Breast epithelium (tissue), 3 donors: ENCODE measurements at regions not wholly inside any gene's neighbourhood (a gene's known extent, or its start where the extent isn't known, plus 50 kb on each side); places are given as distances from the start of the nearest gene placed in this dataset.

Source experiments
- CTCF ChIP-seq, 3 donors: fragments of 450-650 bp; IDR thresholded peaks; one replicate each; pipeline ENCODE4 v1.5.1; 2016 to 2017; ENCODE audit warnings: antibody characterized with exemption in 3 of 3, mild to moderate bottlenecking in 3 of 3, moderate library complexity in 3 of 3
- POLR2A ChIP-seq: fragments of 450-650 bp; IDR thresholded peaks from one replicate; pipeline ENCODE4 v1.6.1; 2016; ENCODE audit warnings: antibody characterized with exemption, mild to moderate bottlenecking, moderate library complexity
- POLR2AphosphoS5 ChIP-seq, 3 donors: sonication (generic); formaldehyde crosslinking; IDR thresholded peaks; one replicate each; pipeline ENCODE4 v1.6.1; 2017; ENCODE audit warnings: antibody characterized with exemption in 3 of 3

GRCh38 chr5:4271193-4271592 is 675.6 kb downstream of the IRX1 start:
- TF ChIP-seq CTCF (IDR thresholded peaks at IDR 0.05) (no peak), POLR2AphosphoS5 (IDR thresholded peaks at IDR 0.05) (no peak), POLR2A (no peak)
